Activated CD8-positive, alpha-beta memory T cell treated with anti-CD3 and anti-CD28 coated beads for 24 hours (primary cell): ENCODE measurements at regions not wholly inside any gene's neighbourhood (a gene's known extent, or its start where the extent isn't known, plus 50 kb on each side); places are given as distances from the start of the nearest gene placed in this dataset.

Experiments used
- DNase-seq: peaks from one replicate; pipeline ENCODE4 v3.0.0-alpha.2; 2020

- DNase-seq = no peak
Measured at GRCh38 chr16:87080571-87081167, 236.5 kb downstream of the C16orf95 start.

DNA sequence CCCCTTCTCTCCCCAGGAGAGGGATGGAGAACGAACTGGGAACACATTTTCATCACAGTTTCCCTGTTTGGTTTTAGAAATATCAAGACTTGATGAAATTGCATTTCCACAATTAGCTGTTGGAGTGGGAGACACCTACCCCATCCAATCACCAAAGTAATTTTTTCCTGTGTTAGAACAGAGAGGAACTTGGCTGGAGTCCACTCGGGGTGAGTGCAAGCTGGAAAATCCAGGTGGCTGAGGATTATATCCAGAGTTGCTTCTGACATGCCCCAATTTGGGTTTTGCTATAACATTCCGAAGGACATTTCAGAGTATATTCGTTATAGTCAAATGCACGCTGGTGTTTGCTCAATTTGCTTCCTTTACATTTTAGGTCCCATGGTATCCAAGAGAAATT lies 231.8 kb downstream of the C16orf95 start:
- no peak for DNase-seq

GRCh38 chr16:87086156-87086555 lies 231.0 kb downstream of the C16orf95 start:
- DNase-seq = no peak

DNA sequence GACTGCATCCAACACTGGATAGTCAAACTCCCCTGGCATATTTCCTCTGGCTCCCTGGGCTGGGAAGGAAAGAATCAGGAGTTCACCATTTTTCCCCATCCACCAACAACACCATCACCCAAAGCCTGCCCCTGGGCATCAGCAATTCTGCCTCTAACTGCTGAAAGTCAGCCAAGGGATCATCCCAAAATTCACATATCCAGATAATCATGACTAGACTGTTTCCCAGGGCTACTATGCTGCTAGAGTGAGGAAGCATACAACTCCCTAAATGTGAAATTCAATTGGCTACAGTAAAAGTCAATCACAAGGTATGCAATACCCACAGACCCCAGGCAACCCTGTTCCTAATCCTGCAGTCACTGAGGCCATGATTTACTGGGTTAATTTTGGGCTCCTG lies 230.6 kb downstream of the C16orf95 start:
- no peak for DNase-seq

DNA sequence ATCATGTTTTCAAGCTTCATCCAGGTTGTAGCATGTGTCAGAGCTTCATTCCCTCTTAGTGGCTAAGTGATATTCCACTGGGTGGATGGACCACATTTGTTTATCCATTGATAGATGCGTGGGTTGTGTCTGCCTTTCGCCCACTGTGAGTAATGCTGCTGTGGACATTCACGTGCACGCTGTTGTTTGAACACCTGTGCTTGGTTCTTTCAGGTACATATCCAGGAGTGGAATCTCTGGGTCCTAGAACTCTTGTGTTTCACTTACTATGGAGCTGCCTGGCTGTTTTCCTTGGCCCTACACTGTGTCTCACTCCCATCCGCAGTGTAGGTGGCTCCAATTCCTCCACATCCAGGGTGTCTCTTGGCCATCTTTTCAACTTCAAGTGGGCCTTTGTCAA lies 224.2 kb downstream of the C16orf95 start:
- DNase-seq = no peak

DNA sequence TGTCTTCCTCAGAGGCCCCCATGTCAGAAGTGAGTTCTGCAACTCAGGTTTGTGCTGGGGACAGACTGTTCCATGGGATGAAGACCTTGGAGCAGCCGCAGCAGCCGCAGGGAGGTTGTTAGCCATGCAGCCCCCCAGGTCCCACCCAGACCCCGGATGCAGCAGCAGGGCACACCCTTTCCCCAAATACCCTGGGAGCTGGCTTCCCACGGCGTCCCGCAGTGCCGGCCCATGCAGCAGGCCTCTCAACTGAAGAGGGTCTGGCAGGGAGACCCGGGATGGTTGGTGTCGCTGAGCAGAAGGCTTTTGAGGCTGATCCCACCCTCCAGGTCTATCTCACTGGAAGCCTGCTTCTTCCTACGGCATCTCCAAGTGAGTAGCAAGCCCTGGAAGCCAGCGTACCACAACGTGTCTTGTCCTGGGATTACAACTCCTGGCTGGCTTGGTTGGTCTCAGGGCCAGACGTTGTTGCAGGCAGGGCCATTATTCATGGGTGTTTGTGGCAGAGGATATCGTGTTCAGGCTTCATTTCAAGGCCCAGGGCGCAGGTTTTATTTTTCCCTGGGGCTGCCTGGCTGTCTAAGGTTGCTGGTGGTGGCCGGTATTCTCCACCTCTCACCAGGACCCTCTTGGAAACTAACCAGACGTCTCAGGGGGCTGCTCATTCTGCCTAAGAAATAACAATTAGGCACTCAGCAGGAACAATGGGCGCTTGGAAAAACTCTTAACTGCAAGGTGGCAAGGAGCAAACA lies 223.2 kb downstream of the C16orf95 start:
- DNase-seq = no peak

- no peak for DNase-seq
Measured at GRCh38 chr16:87094556-87094865, 222.7 kb downstream of the C16orf95 start.

DNA sequence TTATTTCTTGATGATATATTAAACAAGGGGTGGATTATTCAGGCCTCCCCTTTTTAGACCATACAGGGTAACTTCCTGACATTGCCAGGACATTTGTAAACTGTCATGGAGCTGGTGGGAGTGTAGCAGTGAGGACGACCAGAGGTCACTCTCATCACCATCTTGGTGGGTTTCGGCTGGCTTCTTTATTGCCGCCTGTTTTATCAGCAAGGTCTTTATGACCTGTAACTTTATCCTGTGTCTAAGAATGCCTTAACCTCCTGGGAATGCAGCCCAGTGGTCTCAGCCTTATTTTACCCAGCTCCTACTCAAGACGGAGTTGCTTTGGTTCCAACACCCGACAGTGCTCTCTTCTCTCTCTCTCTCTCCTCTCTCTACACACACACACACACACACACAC lies 221.9 kb downstream of the C16orf95 start:
- DNase-seq = no peak

DNA sequence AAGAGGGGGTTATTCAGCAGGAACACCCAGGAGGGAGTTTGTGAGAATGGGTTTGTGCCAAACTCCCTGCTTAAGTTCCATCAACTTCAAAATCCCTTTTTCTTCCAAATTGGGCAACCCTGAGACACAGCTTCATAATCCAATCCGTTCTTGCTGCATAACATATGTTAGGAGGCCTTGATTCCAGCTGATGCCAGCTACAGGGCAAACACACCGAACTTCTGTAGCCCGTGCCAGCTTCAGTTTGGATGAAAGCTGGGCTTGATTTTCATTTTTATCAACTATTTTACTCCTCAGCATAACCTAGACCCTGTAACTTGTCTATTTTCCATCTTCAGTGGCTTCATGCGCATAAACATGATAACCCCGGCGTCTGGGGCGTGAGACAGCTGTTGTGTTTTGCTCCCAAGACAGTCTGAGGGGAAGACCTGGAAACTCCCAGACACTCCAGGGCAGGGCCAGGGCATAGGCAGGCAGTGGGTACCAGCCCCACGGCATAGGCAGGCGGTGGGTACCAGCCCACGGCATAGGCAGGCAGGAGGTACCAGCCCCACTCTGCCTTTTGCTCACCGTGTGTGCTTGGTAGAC lies 220.4 kb downstream of the C16orf95 start:
- no peak for DNase-seq

- no peak for DNase-seq
Measured at GRCh38 chr16:87098361-87098760, 218.8 kb downstream of the C16orf95 start.

- no peak for DNase-seq
Measured at GRCh38 chr16:87098976-87099720, 218.0 kb downstream of the C16orf95 start.

DNA sequence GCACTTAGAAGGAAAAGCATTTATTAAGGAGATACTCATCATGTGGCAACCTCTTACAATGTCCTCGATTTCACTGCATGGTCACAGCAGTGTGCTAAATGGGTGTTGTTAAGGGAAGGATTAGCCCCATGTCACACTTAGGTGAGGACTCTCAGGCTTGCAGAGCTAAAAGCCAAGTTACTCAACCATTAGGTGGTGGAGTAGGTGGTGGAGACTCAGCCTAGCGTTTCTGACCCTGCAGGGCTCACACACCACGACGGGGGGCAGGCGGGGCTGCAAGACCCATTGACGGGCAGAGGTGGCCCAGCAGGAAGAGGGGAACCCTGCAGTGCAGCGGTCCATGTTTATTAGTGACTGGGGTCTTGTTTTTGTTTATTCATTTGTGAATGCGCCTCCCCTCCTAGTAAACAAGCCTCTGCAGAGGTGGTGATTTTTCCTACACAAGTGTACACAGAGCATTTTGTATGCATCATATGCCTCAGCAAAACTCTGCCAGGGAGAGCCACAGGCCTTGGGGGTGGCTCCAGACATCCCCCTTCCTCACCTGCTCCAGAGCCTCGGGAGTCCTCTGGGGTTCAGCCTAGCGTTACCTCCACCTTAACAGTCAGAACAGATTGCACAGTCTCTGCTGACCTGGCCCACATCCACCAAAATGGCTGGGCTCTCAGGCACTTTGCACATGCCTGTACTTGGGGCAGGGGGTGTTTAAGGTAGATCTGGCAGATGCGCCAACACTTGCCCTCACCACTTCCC lies 216.7 kb downstream of the C16orf95 start:
- DNase-seq = no peak

GRCh38 chr16:87101903-87102302 lies 215.3 kb downstream of the C16orf95 start:
- DNase-seq = no peak

DNA sequence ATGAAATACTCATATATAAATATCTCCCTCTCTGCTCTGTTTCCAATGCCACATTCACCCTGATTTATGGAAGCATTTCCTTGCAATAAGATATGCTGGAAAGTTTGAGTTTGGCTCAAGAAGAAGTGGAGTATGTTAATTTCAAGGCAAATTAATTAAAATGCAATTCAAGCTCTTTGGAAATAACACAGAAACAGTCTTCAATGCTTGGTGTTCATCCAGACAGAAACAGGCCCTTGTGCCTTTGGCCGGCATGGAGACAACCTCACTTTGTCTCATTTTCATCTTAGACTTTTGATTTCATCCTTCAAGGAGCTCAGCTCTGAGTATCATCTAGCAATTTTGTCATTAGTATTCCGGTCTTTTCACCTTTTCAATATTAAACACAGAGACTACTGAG lies 210.0 kb downstream of the C16orf95 start:
- no peak for DNase-seq

DNA sequence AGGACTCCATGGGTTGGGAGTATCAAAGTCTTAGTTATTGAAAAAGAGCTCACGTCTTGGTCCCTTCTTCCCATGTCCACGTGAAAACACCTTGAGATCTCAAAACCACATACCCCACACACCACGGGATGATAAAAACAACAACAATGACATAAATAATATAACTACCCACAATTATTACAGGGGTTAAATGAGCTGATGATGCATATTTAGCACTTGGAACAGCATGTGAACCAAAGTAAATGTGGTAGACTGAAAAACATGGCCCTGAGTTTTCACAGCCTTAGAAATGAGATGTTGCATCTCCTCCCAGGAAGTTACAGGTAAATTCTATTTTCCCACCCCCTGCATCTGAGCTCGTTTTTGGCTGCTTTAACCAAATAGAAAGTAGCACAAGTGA lies 208.9 kb downstream of the C16orf95 start:
- no peak for DNase-seq

DNA sequence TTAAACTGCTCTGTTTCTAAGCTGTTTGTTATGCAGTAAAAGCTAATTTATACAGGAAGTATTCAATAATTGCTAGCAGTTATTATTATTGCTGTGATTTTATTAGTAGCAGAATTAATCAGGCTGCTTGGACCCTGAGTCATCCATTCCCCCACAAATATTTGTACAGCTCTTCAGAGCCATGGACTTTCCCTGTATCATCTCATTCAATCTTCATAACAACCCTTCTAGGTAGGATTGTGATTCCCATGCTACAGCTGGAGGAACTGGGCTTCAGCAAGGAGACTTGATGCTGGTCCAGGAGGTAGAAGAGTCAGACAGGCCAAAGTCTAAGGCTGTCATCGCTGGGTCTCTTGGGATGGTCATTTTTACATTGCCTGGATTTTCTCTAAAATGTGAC lies 208.3 kb downstream of the C16orf95 start:
- no peak for DNase-seq

GRCh38 chr16:87114832-87115231 lies 202.4 kb downstream of the C16orf95 start:
- DNase-seq = no peak

DNA sequence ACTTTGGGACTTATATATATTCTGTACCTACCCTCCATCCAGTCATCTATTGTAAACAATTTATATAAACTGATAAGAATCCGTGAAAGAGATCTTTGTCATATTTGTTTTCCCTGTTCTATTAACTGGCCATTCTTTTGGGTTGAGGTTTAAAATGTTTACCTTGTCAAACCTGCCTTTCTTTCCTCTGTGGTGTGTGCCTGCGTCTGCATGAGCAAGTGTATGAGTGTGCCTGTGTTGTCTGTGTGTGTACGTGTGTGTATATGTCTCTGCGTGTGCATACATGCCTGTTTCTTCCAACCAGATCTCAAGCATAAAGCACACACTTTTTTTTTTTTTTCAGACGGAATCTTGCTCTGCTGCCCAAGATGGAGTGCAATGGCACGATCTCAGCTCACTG lies 201.5 kb downstream of the C16orf95 start:
- no peak for DNase-seq

DNA sequence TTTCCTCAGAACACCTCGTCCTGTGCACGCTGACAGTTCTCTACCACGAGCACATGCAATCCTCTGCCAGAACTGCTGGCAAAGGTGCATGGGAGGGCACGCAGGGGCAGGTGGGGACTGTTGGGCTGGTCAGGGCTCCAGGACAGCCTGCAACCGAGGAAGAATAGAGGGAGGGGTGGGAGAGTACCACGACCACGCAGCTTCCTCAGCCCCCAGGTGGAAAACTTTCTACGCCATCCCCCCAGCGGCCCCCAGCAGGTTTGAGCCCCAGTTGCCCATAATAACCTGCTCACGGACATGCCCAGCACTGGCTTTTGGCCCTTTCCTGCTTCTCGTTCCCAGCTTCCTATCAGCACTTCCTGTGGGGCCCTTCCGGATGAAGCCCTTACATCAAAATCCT lies 199.3 kb downstream of the C16orf95 start:
- no peak for DNase-seq

DNA sequence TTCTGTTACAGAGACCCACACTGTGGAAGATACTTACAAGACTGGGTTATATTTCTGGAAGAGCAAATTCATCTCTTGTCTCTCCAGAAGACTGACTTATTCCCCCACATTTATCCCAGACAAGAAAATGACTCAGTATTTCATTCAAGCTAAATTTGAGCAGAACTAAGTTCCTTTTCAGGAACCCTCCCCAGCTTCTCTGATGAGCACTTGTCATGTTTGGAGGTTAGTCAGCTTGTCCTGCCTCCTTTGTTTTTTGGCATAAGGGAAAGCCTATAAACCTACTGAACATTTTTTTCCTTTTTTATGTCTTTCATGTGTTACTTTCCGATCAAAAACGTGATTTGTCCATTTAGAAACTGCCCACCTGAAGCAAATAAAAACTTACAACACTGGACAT lies 198.0 kb downstream of the C16orf95 start:
- DNase-seq = no peak

GRCh38 chr16:87119748-87120147 lies 197.4 kb downstream of the C16orf95 start:
- DNase-seq = no peak

GRCh38 chr16:87121816-87122215 lies 195.4 kb downstream of the C16orf95 start:
- DNase-seq = no peak

DNA sequence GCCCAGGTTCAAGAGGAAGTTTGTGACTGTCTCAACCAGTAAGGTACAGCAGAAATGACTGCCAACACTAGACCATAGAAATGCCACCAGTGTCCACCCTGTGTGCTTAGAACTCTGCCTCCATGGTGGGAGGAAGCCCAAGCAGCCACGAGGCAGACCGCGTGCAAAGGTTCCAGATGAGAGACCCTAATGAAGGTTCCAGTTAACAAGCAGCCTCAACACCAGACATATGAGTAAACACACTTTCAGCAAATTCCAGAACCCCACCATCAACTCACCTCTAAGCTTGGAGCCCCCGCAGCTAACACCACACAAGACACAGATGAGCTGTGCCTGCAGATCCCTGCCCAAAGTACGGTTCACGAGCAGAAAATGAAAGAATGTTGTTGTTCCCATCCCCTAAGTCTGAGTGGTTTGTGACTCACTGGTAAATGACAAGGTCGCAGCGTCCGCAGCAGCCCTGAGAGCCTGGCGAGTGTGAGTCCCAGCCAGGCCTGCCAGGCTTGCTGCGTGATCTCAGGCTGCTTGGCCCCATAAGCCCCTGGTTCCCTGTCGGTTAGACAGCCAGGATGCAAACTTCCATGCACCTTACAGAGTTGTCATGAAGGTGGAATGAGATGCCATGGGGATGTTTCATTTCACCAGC lies 193.7 kb downstream of the C16orf95 start:
- no peak for DNase-seq
